GM18951 (cell line): ENCODE measurements at regions not wholly inside any gene's neighbourhood (a gene's known extent, or its start where the extent isn't known, plus 50 kb on each side); places are given as distances from the start of the nearest gene placed in this dataset.

Source experiments
- POLR2A ChIP-seq: IDR thresholded peaks from 4 replicates; pipeline ENCODE4 v1.6.1; 2011; ENCODE audit warnings: mild to moderate bottlenecking; ENCODE audit not compliant: insufficient read length, insufficient read depth; ENCODE audit errors: extremely low read depth
- in situ Hi-C: fragments of 300-500 bp; cut with MboI; formaldehyde crosslinking; loops from one replicate; pipeline ENCODE4 v1.12.0; 2022; ENCODE audit warnings: low sequenced_read_pairs, mixed read lengths, inconsistent platforms; ENCODE audit not compliant: unreplicated experiment

DNA sequence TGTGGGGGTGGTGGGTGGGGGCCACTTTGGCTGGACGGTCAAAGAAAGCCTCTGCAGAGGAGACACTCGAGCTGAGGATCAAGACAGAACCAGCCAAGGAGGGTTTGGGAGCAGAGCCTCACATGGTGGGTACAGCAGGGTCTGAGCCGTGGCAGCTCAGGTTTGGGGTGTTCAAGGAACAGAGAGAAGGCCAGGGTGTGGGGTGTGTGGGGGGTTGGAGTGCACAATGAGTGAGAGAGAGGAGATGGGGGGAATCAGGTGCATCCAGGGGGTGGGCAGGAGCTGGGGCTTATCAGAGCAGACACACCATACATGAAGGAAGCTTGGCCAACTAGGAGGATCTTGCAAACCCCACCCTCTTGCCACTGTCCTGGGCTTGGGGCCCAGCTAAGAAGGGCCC is 140.0 kb downstream of the NSG2 start:
- TF ChIP-seq POLR2A, result no peak
- in situ Hi-C loops, result no loop called here

GRCh38 chr5:174186096-174186695 is 140.7 kb downstream of the NSG2 start:
- in situ Hi-C loops, result no loop called here
- TF ChIP-seq POLR2A, result no peak

- no peak for TF ChIP-seq POLR2A
- in situ Hi-C loops, result no loop called here
Measured at GRCh38 chr5:174187001-174187400, 141.5 kb downstream of the NSG2 start.

DNA sequence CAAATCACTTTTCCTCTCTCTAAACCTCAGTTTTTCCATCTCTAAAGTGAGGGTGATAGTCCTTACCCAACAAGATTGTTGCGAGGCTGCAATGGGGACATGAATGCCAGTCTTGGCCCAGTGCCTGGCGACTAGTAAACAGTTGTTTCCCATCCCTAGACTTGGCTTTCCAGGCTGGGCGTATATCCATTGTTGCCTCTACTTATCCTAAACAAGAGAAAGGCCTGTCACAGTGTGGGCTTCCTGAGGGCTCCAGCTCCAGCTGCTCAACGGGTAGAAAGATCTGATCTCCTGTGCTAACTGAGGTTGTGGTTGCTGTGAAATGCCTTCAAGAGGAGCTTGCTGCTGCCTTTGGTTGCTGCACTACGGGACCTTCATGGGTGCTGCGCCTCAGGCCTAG is 142.0 kb downstream of the NSG2 start:
- no peak for TF ChIP-seq POLR2A
- in situ Hi-C loops, result no loop called here

- in situ Hi-C loops, result no loop called here
- TF ChIP-seq POLR2A, result no peak
Measured at GRCh38 chr5:174188295-174188694, 142.8 kb downstream of the NSG2 start.

DNA sequence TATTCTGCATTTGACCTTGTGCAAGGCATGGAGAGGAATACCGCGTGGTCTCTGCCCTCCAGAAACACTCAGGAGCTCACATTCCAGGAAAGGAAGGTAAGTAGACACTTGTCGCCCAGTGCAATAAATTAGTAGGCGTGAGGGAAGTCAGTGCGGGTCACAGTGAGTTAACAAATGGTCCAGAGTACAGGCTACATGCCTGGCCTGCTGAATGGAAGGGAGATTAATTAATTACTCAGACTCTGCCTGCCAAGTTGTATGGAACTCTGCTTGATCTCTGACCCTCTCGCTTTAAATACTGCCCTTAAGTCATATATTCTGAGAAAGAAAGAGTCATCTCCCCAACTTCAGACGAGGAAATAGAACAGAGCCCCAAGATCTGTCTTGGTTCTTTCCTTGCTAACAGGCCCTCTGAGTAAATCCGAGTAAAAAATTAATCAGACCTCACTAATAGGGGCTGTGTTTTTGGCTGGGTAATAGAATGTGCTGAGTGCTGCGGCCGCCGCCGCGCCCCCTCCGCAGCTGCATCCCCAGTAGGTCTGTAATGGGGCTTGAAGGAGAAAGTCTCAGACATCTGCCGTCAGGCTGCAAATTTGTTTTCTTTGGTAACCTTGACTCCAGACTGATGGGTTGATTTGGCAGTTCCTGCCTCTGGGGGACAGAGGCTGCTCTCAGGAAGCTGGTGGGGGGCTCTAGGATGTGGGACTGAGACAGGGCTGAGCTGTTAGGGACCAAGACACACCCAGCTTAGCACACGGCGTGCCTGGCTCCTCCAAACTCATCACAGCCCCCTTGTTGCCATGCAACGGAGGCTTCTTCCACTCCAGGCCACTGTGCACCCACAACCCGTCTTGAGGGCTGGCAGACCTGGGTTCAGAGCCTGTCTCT is 144.4 kb downstream of the NSG2 start:
- TF ChIP-seq POLR2A, result no peak
- in situ Hi-C loops, result no loop called here

DNA sequence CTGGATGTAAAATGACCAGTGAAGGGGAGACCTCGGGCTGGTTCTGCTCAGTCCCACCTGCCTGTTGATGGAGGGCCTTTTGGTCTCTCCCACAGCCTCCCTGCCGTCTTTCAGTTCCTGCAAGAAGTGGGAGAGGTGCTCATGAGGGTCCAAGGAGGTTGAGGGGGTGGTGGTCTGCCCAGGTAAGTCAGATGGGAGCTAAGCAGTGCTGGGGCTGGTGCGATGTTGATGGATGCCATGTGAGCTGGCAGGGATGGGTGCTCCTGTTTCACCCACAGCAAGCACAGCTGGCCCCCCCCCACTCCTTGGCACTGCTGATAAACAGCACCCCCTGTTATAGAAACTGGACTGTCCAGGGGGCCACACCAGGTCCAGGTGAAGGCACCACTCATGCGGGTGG is 145.6 kb downstream of the NSG2 start:
- no peak for TF ChIP-seq POLR2A
- in situ Hi-C loops, result no loop called here

- in situ Hi-C loops, result no loop called here
- no peak for TF ChIP-seq POLR2A
Measured at GRCh38 chr5:174191850-174192655, 146.5 kb downstream of the NSG2 start.

GRCh38 chr5:174192901-174193300 is 147.4 kb downstream of the NSG2 start:
- TF ChIP-seq POLR2A, result no peak
- in situ Hi-C loops, result no loop called here

GRCh38 chr5:174195517-174195916 is 150.0 kb downstream of the NSG2 start:
- in situ Hi-C loops, result no loop called here
- TF ChIP-seq POLR2A, result no peak

- no peak for TF ChIP-seq POLR2A
- in situ Hi-C loops, result no loop called here
Measured at GRCh38 chr5:174197929-174198328, 152.4 kb downstream of the NSG2 start.

DNA sequence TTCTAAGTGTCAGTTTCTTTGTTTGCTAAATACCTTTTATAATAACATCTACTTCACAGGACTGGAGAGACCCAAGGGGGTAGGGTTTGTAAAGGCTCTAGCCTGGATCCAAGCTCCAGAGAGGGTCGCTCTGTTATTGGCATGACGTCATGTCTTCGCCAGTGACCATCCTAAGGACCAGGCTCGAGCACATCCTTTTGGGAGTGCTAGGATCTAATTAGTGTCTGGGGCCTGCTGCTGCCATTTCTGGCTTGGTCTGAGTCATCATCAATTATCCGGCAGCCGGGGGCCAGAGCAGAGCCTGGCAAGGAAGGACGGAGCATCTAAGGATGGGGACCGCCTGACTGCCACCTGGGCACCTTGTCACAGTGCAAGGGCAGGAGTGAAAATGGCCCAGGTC is 153.0 kb downstream of the NSG2 start:
- no peak for TF ChIP-seq POLR2A
- in situ Hi-C loops, result no loop called here

DNA sequence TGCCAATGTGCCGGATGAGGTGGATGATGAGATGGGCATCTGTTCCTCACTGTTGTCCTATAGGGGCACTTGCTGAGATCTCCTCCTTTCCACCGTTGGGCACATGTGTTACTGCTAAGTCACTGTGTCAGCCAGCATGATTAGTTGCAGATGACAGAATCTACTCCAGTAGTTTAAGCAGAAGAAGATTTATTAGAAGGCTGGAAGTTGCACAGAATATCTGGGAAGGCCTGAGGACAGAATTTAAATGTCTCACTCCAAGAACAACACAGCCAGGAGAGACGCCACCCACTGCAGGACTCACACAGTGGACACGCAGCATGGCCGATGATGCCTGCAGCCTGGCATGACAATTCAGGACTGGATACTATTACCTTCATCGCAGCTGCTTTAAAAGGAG is 157.5 kb downstream of the NSG2 start:
- TF ChIP-seq POLR2A, result no peak
- in situ Hi-C loops, result no loop called here
